Hematopoietic multipotent progenitor cell treated with erythropoietin and hydrocortisone succinate and interleukin-3 and kit ligand, for 17 days (in vitro differentiated cells): ENCODE measurements at regions not wholly inside any gene's neighbourhood (a gene's known extent, or its start where the extent isn't known, plus 50 kb on each side); places are given as distances from the start of the nearest gene placed in this dataset.
"Not testable (repeated sequence)": the region's sequence is repeated elsewhere in the genome, so short reads cannot be mapped to it uniquely, and the experiment has no call there.

Experiments used
- DNase-seq: peaks from one replicate; pipeline ENCODE4 v3.0.0-alpha.2; 2015; ENCODE audit warnings: low spot score

DNA sequence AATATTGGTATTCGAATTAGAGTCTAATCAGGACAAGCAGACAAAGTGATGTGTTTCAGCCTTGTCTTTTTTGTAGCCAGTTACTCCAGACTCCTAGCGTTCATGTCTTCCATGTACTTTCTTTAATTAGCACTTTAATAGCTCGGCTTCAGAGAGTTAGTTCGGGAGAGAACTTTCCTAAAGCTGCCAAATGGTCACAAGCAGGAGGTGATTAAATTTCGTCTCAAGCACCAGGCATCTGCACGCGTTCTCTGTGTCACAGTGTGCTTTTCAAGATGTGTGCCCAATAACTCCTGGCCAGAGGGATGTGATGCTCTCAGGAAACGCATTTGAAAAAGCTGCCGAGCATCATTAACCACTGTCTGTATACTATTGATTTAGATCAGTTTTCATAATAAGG lies 790.8 kb downstream of the SOCS6 start:
- DNase-seq: no peak

DNA sequence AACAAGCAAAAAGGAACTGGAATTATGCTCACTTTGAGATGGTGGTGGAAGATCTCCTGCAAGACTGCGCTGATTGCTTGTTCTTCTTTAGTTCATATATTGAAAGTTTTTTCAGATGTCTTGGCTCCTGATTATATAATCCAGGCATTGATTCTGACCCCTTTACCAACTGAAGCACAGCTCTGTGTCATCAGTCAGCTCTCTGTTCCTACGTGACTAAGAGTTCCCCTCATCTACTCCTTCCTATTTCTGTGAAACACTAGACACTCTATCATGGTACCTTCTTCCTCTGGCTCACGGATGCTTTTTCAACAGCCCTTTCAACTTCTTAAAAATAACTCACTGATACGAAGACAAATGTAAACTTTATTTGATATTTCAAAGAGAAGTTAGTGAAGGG lies 788.6 kb downstream of the SOCS6 start:
- DNase-seq: no peak

DNA sequence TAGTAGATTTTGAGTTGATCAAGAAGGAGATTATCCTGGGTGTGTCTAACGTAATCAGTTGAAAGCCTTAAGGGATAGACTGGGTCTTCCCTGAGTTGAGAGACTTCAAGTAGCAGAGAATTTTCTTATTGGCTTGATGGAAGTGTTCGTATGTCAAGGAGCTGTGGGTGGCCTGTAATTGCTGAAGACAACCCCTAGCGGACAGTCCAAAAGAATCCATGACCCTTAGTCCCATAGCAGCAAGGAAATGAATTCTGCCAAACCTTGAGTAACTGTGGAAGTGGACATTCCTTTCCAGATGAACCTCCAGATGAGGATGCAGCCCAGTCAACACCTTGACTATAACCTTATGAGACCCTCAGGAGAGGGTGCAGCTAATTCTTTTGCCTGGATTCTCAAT lies 786.3 kb downstream of the SOCS6 start:
- no peak for DNase-seq

DNA sequence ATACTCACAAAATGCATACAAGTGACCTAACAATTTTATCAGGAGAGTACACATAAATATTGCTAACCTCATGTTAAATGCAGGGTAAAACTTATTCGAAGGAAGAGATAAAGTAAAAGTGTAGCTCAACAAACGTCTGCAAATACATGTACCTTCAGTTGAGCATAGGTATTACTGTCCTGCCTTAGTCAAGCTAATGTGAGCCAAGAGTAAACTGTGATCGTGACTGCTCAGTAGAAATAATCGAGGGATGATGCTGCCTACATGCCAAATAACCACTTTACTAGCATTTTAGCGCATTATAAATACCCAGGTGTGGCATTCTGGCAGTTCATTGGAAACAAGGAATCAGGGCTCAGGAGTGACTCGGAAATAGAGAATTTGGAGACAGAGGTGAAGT lies 779.5 kb downstream of the SOCS6 start:
- DNase-seq: no peak

DNA sequence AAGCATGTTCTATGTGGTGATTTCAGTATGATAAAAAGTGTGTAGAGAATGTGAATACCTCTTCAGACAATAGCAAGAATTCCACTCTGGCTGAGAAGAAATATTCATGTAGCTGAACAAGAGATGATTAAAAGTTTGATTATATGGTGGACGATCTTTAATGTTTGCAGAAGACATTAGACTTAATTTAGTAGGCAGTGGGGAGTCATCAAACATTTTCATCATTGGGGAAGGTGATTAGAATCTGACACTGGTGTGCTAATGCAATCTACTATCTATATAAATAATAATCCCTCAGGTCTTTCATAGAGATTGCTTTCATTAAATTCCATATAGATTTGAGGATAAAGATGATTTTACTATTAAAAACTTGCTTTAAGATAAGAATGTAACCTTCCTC lies 761.0 kb downstream of the SOCS6 start:
- no peak for DNase-seq

DNA sequence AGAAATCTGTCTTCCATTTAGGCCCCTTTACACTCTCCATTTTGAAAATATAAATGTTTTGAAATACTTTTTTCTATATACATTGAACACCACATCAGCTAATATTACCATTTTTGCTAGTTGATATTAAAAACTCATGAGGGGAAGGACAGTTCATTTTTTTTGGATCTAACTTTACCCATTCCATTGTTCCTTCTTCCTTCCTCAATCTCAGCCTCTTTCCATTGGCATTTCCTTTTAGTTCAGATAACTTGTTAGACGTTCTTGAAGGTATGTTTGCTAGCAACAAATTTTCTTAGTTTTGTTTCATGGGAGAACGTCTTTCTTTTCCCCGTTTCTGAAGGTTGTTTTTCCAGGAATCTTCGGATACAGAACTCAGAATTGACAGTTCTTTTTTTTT lies 759.0 kb downstream of the SOCS6 start:
- DNase-seq: no peak

DNA sequence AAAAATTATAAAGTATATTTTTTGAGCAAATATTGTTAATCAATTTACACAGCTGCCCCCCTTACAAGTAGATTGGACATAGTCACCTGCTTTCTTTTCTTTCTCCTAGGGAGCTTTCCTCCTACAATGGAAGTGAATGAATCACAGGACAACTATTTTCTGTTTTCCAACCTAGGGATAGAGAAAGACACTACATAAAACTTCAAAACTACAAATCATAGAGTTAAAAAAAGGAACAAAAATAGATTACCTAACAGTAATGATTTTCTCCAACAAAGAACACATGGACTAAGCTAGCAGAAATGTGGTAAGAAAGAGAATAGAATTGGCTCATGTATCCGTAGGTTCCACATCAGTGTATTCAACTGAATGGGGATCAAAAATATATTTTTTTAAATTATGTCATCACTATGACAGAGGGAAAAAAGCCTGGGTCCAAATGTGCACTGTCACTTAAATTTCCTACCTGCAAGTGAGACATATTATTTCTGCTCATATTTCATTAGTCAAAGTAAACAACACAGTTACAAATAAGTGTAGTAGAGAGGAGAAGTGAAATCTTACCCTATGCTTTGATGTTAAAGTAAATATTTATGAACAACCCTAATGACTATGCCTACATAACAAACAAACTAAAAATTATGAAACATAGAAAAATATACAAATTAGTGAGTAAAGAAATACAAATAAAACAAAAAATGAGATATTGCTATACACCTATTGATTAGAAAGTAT lies 756.7 kb downstream of the SOCS6 start:
- DNase-seq: no peak

DNA sequence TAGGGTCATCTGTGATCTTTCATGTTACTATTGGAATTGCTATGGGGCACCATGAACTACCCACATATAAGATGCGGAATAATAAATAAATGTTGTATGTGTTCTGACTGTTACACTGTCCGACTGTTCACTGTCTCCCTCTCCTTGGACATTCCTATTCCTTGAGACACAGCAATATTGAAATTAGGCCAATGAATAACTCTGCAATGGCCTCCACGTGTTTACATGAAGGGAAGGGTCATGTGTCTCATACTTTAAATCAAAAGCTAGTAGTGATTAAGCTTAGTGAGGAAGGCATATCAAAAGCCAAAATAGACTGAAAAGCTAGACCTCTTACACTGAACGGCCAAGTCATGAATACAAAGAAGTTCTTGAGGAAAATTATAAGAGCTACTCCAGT lies 751.3 kb downstream of the SOCS6 start:
- no peak for DNase-seq

DNA sequence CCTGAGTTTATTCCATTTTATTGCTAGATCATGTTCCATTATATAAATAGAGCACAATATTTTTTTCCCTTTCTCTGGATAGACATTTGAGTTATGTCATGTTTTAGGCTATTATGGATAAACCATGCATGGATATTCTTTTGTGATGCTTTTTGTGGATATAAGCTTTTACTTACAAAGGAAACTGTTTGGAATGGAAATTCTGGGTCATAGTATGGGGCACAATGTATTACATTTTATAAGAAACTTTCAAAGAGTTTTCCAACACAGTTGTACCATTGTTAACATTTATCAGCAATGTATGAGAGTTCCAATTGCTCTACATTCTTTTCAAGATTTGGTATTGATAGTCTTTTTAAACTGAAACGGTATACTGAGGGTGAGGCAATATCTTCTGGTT lies 749.4 kb downstream of the SOCS6 start:
- no peak for DNase-seq

DNA sequence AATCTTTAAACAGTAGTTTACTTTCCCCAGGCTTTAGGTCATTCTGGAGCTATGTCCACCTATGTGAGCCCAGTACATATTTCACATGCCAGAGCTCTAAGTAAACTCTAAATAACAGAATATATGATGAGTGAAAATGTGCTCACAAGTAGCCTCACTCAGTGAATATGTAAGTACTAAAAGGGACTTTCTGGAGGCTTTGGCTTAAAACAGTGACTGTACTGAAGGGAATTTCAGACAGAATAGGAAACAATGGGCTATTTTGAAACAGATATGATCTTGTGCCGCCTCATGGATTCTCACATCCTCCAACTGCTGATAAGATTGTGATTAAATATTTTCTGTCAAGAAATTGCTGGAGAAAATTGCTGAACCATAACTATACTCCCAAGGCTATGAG lies 747.9 kb downstream of the SOCS6 start:
- DNase-seq: no peak

DNA sequence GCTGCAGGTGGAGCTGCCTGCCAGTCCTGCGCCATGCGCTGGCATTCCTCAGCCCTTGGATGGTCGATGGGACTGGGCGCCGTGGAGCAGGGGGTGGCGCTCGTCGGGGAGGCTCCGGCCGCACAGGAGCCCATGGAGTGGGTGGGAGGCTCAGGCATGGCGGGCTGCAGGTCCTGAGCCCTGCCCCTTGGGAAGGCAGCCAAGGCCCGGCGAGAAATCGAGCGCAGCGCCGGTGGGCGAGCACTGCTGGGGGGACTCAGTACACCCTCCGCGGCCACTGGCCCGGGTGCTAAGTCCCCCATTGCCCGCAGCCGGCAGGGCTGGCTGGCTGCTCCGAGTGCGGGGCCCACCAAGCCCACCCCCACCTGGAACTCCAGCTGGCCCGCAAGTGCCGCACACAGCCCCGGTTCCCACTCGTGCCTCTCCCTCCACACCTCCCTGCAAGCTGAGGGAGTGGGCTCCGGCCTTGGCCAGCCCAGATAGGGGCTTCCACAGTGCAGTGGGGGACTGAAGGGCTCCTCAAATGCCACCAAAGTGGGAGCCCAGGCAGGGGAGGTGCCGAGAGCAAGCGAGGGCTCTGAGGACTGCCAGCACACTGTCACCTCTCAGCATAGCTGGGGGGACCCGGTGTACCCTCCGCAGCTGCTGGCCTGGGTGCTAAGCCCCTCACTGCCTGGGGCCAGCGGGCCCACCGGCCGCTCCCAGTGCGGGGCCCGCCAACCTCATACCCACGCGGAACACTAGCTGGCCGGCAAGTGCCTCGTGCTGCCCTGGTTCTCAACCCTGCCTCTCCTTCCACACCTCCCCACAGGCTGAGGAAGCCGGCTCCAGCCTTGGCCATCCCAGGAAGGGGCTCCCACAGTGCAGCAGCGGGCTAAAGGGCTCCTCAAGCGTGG lies 742.7 kb downstream of the SOCS6 start:
- not testable (repeated sequence) for DNase-seq

DNA sequence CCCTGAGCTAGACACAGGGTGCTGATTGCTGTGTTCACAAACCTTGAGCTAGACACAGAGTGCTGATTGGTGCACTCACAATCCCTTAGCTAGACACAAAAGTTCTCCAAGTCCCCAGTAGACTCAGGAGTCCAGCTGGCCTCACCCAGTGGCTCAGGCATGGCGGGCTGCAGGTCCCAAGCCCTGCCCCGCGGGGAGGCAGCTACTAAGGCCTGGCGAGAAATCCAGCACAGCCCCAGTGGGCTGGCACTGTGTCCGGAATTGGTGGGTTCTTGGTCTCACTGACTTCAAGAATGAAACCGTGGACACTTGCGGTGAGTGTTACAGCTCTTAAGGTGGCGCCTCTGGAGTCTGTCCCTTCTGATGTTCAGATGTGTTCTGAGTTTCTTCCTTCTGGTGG lies 741.2 kb downstream of the SOCS6 start:
- DNase-seq: not testable (repeated sequence)

DNA sequence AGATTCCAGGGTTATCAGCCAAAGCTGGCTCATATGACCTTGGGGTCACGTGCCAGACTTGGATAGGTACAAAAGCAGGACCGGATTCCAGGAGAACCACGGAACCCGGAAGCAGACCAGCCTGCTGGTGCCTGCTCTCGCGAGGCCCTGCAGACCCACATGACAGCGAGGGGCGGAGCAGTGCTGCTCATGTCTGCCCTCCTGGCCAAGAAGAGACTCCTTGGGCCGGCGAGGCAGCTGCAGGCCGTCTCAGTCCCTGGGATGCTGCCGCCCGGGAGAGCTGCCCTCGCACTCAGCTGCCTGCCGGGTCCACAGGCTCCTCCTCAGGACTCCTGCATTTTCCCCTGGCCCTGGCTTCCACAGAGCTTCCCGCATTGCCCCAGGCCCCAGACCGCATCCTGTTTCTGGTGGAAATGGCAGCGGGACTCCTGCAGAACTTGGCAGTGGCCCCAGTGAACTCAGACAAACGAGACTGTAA lies 739.5 kb downstream of the SOCS6 start:
- DNase-seq: no peak

DNA sequence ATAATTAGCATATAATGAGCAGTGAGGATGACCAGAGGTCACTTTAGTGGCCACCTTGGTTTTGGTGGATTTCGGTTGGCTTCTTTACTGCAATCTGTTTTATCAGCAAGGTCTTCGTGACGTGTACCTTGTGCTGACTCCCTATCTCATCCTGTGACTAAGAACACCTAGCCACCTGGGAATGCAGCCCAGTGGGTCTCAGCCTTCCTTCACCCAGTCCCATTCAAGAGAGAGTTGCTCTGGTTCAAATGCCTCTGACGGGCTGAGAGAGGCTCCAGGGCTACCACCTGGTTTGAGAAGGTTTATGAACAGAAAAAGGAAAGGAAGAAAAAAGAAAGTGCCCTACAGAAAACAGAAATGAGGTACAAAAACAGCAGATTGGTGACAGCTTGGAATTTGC lies 738.7 kb downstream of the SOCS6 start:
- DNase-seq: no peak

DNA sequence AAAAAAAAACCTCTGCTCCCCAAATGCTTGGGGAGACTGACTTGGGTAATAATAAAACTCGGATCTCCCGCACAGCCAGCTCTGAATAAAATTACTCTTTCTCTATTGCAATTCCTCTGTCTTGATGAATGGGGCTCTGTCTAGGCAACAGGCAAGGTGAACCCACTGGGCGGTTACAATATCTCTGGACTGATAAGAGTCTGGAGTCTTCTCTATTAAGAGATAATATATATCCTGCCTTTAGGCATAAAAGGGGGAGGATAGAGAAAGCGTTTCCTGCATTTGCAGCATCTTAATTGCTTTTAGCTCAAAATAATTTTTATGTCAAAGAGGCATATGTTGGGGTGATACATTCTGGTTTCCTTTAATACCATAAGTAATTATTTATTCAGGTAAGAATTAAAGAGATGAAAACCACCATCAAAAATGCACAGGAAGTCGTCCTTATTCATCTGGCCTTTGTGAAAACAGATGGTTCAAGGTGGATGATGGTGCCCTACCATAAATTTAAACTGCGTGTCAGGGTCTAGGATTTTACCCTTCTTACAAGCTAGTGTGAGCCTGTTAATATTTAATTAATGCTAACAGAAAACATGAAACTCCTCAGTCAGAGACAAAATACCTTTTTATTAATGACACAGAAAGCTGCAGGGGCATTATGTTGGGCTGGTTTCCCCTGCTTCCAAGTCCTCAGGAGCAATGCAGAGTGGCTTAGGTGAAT lies 736.8 kb downstream of the SOCS6 start:
- DNase-seq: no peak

DNA sequence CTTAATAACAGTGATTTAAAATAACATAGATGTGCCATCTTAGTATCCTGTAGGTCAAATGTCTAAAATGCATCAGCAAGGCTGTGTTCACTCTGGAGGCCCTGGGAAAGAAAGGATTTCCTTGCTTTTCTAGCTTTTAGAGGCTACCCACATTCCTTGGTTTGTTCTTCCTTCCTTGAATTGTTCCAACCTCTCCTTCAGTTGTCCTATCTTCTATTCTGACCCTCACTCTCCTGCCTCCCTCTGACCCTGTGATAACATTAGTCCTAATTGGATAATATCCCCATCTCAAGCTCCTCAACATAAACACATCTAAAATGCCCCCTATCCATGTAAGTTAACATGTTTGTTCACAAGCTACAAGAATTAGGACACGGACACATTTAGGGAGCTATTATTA lies 733.5 kb downstream of the SOCS6 start:
- DNase-seq: no peak

DNA sequence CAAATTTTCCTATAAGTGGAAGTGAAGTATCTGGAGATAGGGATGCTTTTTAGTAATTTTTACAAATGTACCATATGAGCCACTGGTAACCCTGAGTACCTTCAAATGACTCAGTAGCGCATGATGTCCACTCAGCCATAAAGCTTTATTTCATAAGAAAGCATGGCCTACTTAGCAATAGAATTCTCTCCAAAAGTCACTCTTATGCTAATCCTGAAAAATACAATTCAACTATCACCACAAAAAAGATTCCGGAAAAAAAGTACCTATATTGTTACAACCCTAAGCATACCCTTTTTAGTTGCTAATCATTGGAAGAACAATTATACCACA lies 732.2 kb downstream of the SOCS6 start:
- DNase-seq: no peak

DNA sequence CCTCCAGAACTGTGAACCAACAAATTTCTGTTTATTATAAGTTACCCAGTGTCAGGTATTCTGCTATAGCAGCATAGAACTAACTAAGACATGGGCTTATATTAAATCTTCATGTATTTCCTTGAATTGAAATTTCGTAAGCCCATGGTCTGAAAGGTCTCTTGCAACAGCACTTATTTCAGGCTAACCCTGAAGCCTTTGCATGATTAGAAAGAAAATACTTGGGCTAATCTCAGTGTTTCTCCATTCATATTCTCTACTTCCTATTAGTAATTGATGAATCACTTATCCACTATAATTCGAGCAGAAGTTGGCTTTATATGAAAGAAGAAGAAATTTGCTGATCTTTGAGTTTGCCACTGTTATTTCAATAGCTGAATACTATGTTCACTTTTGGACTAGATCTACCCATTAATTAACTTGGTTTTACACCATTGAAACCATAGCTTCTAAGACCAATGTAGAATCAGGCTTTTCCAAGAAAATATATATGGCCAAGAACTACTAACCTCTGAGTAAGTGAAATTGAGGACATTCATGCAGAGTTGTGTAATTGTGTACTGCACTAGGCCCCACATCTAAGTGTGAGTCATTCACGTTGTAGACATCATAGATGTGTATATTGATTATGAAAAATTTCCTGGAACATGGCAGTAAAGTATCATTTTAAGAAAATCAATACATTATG lies 731.6 kb downstream of the SOCS6 start:
- no peak for DNase-seq

DNA sequence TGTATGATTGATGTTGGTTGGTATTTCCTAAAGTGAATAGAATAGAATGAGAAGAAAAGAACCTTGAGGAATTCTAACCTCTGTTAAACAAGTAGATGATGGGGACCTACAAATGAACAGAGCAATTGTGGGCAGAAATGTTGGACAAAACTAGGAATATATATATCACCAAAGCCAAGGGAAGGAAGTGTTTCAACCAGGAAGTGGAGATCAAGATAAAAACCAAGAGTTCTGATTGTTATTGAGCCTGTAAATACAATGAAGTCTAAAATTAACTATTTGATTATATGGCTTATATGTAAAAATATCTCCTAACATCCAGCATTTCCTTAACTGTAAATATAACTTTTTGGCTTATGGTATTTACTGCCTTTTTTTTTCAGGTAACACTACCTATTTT lies 730.0 kb downstream of the SOCS6 start:
- DNase-seq: no peak

DNA sequence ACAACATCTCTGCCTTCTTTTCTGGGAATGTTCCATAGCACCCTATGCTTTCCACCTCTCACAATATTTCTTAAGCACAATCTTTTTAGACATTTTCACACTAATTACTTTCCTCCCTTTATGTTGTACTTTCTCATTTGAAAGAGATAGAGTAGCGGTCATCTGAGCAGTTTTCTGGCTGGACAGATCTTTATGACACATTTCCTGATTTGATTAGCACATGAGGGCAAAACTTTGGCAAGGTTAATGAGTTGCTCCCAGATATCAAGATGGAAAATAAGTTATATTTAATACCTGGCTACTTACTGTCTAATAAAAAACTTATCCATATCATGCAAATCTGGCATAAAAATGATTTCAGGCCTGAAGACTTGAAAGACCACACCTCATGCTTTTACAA lies 723.9 kb downstream of the SOCS6 start:
- no peak for DNase-seq

DNA sequence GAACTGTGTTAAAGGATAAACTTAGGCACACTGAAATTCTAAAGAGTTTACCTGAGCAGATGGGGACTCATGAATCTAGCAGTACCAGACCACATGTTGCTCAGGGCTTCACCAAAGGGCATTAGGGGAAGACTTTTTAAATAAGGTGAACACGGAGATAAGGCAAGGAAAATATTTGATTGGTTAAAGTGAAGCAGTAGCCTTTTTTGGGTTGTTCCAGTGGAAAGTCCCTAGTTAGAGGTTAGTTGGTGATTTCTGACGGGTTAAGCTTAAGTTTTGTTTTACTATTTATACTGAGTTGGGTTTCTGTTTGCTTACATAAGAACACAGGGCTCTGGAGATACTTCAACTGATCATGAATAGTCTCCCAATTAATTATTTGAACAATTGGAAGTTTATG lies 722.5 kb downstream of the SOCS6 start:
- no peak for DNase-seq

DNA sequence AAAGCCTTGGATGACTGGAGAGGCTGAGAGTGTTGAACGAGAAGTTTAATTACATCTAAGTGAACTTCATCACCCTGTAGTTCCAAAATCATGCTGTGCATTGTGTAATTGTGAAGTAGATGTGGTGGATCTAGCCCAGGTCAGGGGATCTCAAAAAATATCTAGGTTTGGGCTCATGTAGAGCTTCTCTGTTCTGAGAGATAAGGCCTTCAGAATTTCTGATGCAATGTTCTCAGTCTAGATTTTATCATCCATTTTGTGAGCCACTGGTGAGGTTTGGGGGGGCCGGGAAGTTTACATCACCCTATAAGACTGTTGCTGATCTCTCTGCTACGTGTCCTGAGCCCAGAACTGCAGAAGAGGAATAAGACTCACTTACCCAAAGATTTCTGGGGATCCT lies 719.4 kb downstream of the SOCS6 start:
- DNase-seq: no peak
